IgD-negative memory B cell (primary cell): ENCODE measurements at regions not wholly inside any gene's neighbourhood (a gene's known extent, or its start where the extent isn't known, plus 50 kb on each side); places are given as distances from the start of the nearest gene placed in this dataset.
"Not testable (repeated sequence)": the region's sequence is repeated elsewhere in the genome, so short reads cannot be mapped to it uniquely, and the experiment has no call there.

Experiments
- H3K27ac Mint-ChIP-seq, 3 donors: one replicate each; pipeline ENCODE4 v1.8.0; 2020 to 2022; ENCODE audit warnings: mild to moderate bottlenecking in 3 of 3, mixed read lengths in 3 of 3, moderate library complexity in 1 of 3
- H3K27me3 Mint-ChIP-seq: one replicate; pipeline ENCODE4 v1.8.0; 2021; ENCODE audit warnings: mixed read lengths
- H3K36me3 Mint-ChIP-seq: one replicate; pipeline ENCODE4 v1.8.0; 2020; ENCODE audit warnings: mild to moderate bottlenecking, mixed read lengths
- H3K4me1 Mint-ChIP-seq, 3 donors: one replicate each; pipeline ENCODE4 v1.8.0; 2020 to 2022; ENCODE audit warnings: mixed read lengths in 3 of 3, mild to moderate bottlenecking in 1 of 3
- H3K4me3 Mint-ChIP-seq, 4 donors: one replicate each; pipeline ENCODE4 v1.8.0; 2020 to 2022; ENCODE audit warnings: mild to moderate bottlenecking in 4 of 4, mixed read lengths in 4 of 4, moderate library complexity in 3 of 4
- H3K9me3 Mint-ChIP-seq, 3 donors: one replicate each; pipeline ENCODE4 v1.8.0; 2020 to 2021; ENCODE audit warnings: mixed read lengths in 3 of 3, mild to moderate bottlenecking in 1 of 3

GRCh38 chr17:13885953-13886889, 183.1 kb upstream of the COX10 start:
- H3K4me3 Mint-ChIP-seq = no peak overlapping the region
- H3K4me1 Mint-ChIP-seq = no peaks in the 10 kb centered on the region
- peaks cover 0 to 5% (median 0%) of the 10 kb centered on the region in 3 donors for H3K9me3 Mint-ChIP-seq
- H3K36me3 Mint-ChIP-seq = no peaks in the 10 kb centered on the region
- peaks cover 2% of the 10 kb centered on the region for H3K27me3 Mint-ChIP-seq
- no peak overlapping the region for H3K27ac Mint-ChIP-seq

GRCh38 chr17:13888056-13888609, 181.2 kb upstream of the COX10 start:
- Mint-ChIP-seq H3K27me3 (peaks cover 2% of the 10 kb centered on the region), H3K4me1 (no peaks in the 10 kb centered on the region), H3K4me3 (no peak overlapping the region), H3K27ac (no peak overlapping the region), H3K36me3 (no peaks in the 10 kb centered on the region), H3K9me3 (no peaks in the 10 kb centered on the region)

- H3K27ac Mint-ChIP-seq = not testable (repeated sequence)
These were observed 160.3 kb upstream of the COX10 start for GRCh38 chr17:13908971-13909370.

GRCh38 chr17:13909901-13910519, 159.3 kb upstream of the COX10 start:
- H3K4me1 Mint-ChIP-seq = no peaks in the 10 kb centered on the region
- no peak overlapping the region for H3K27ac Mint-ChIP-seq
- no peak overlapping the region for H3K4me3 Mint-ChIP-seq
- peaks cover 2% of the 10 kb centered on the region for H3K27me3 Mint-ChIP-seq
- H3K36me3 Mint-ChIP-seq = peaks cover 2% of the 10 kb centered on the region
- peaks cover 0 to 4% (median 0%) of the 10 kb centered on the region in 3 donors for H3K9me3 Mint-ChIP-seq

More at GRCh38 chr17:13908971-13909370, 160.3 kb upstream of the COX10 start:
- H3K27me3 Mint-ChIP-seq, H3K4me1 Mint-ChIP-seq, H3K36me3 Mint-ChIP-seq, H3K9me3 Mint-ChIP-seq, H3K4me3 Mint-ChIP-seq: not testable (repeated sequence)

- peaks cover 0 to 4% (median 0%) of the 10 kb centered on the region in 3 donors for H3K9me3 Mint-ChIP-seq
- peaks cover 2% of the 10 kb centered on the region for H3K36me3 Mint-ChIP-seq
- H3K4me3 Mint-ChIP-seq = peak overlapping the region in 3 of 4 donors; percentile 0 to 84 (median 11)
- H3K4me1 Mint-ChIP-seq = peaks cover 35 to 37% (median 36%) of the 10 kb centered on the region in 3 donors
- H3K27me3 Mint-ChIP-seq = peaks cover 2% of the 10 kb centered on the region
- H3K27ac Mint-ChIP-seq = no peak overlapping the region
These were observed 151.7 kb upstream of the COX10 start for GRCh38 chr17:13917634-13918033.

GRCh38 chr17:13918247-13918646, 151.1 kb upstream of the COX10 start:
- Mint-ChIP-seq H3K27ac (peak overlapping the region in 1 of 3 donors; percentile 15), H3K9me3 (no peaks in the 10 kb centered on the region), H3K4me1 (peaks cover 35 to 37% (median 36%) of the 10 kb centered on the region in 3 donors), H3K27me3 (peaks cover 2% of the 10 kb centered on the region), H3K4me3 (peak overlapping the region in 1 of 4 donors; percentile 11), H3K36me3 (peaks cover 2% of the 10 kb centered on the region)

DNA sequence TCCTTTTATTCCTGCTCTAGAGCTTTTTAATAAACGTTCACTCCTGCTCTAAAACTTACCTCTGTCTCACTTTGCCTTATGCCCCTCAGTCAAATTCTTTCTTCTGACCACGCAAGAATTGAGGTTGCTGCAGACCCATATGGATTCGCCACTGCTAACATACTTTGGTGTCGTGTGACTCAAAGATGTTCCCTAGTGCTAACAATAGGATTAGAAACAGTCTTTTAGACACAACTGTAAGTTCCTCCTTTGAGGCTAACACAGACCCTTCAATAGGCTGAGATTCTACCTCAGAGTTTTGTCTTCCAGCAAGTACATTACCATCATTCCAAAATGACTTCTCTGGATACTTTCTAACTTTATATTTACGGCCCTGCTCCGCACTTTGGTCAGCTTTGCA, 149.5 kb upstream of the COX10 start:
- no peaks in the 10 kb centered on the region for H3K36me3 Mint-ChIP-seq

GRCh38 chr17:13920413-13920812, 148.9 kb upstream of the COX10 start:
- no peaks in the 10 kb centered on the region for H3K27me3 Mint-ChIP-seq
- H3K4me1 Mint-ChIP-seq = peaks cover 35 to 37% (median 36%) of the 10 kb centered on the region in 3 donors
- peak overlapping the region in 2 of 3 donors; percentile 22 to 41 for H3K27ac Mint-ChIP-seq

More for the DNA sequence above, 149.5 kb upstream of the COX10 start:
- H3K27ac Mint-ChIP-seq = peak overlapping the region in 2 of 3 donors; percentile 3 to 8
- H3K27me3 Mint-ChIP-seq = no peaks in the 10 kb centered on the region
- no peak overlapping the region for H3K4me3 Mint-ChIP-seq
- H3K4me1 Mint-ChIP-seq = peaks cover 35 to 37% (median 36%) of the 10 kb centered on the region in 3 donors
- H3K9me3 Mint-ChIP-seq = no peaks in the 10 kb centered on the region

DNA sequence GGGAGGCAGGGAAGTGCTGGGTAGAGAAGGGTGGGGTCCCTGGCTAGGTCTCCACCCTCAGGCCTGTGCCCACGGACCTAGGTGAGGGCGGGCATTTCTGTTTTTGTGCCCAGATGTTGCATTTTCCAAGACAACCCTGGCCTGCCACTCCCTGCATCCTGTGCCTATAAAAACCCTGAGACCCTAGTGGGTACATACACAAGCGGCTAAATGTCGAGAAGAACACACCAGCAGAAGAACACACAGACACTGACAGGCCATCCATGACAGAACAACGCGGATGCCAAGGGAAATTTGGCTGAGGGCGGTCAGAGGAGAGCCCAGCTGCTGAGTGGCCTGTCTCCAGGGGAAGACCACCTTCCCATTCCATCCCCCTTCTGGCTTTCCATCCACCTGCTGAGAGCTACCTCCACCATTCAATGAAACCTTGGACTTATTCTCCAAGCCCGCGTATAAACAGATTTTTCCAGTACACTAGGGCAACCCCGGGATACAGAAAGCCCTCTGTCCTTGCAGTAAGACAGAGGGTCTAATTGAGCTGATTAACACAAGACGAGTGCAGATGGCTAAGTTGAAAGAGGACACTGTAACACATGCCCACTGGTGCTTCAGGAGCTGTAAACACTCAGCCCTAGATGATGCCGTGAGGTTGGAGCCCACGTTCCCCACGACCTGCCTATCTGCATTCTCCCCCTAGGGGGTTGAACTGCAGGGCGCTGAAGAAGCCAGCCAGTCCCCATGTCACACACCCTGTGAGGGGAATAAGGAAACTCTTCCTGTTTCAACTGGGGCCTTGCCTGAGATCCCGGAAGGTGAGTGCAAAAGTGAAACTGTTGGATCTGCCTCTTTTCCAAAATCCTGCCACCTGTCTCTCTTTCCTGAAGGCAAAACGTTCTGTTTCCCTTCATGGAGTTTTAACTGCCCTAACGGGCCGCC, 147.2 kb upstream of the COX10 start:
- no peak overlapping the region for H3K27ac Mint-ChIP-seq
- H3K36me3 Mint-ChIP-seq = no peaks in the 10 kb centered on the region
- H3K27me3 Mint-ChIP-seq = no peaks in the 10 kb centered on the region
- no peaks in the 10 kb centered on the region for H3K9me3 Mint-ChIP-seq
- H3K4me1 Mint-ChIP-seq = peaks cover 29 to 30% (median 29%) of the 10 kb centered on the region in 3 donors
- H3K4me3 Mint-ChIP-seq = peak overlapping the region in 1 of 4 donors; percentile 57

More at GRCh38 chr17:13920413-13920812, 148.9 kb upstream of the COX10 start:
- Mint-ChIP-seq H3K4me3 (peak overlapping the region in 1 of 4 donors; percentile 60), H3K9me3 (no peaks in the 10 kb centered on the region), H3K36me3 (no peaks in the 10 kb centered on the region)

- Mint-ChIP-seq H3K4me1 (peaks cover 21 to 23% (median 23%) of the 10 kb centered on the region in 3 donors), H3K4me3 (peak overlapping the region in 1 of 4 donors; percentile 57), H3K36me3 (no peaks in the 10 kb centered on the region), H3K9me3 (no peaks in the 10 kb centered on the region), H3K27ac (no peak overlapping the region), H3K27me3 (no peaks in the 10 kb centered on the region)
These were observed 146.4 kb upstream of the COX10 start for GRCh38 chr17:13922885-13923284.

- Mint-ChIP-seq H3K27me3 (no peaks in the 10 kb centered on the region), H3K9me3 (peaks cover 0 to 4% (median 3%) of the 10 kb centered on the region in 3 donors), H3K36me3 (no peaks in the 10 kb centered on the region), H3K27ac (no peak overlapping the region), H3K4me1 (peaks cover 2 to 6% (median 4%) of the 10 kb centered on the region in 3 donors), H3K4me3 (no peak overlapping the region)
These were observed 143.7 kb upstream of the COX10 start for GRCh38 chr17:13925579-13925978.

DNA sequence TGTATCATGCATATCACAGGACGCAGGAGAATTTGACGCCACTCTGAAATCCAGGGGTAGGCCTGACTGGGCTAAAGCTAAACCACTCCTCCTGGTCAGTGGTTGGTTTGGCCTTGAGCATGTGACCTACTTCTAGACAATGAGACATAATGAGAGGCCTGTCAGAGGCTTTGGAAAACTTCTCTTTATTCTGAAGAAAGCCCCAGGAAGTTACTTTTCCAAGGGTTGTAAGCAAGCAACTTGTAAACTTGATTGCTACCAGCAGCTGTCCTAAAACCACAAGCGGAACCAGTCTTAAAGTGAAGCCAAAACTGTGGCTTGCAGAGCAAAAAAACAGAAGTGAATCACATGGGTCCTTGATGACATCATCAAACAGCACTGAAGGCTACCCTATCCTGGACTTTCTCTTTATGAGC, 138.2 kb upstream of the COX10 start:
- peak overlapping the region in 3 of 4 donors; percentile 41 to 79 (median 77) for H3K4me3 Mint-ChIP-seq
- H3K4me1 Mint-ChIP-seq = peaks cover 20 to 27% (median 27%) of the 10 kb centered on the region in 3 donors

GRCh38 chr17:13931800-13932460, 137.4 kb upstream of the COX10 start:
- Mint-ChIP-seq H3K4me3 (peak overlapping the region in 3 of 4 donors; percentile 41 to 79 (median 77)), H3K36me3 (no peaks in the 10 kb centered on the region), H3K27ac (peak overlapping the region; percentile 93 to 99 (median 98))

More for the DNA sequence above, 138.2 kb upstream of the COX10 start:
- no peaks in the 10 kb centered on the region for H3K27me3 Mint-ChIP-seq
- H3K36me3 Mint-ChIP-seq = no peaks in the 10 kb centered on the region
- H3K27ac Mint-ChIP-seq = peak overlapping the region; percentile 93 to 99 (median 98)
- peaks cover 3 to 4% (median 4%) of the 10 kb centered on the region in 3 donors for H3K9me3 Mint-ChIP-seq

More at GRCh38 chr17:13931800-13932460, 137.4 kb upstream of the COX10 start:
- H3K27me3 Mint-ChIP-seq = no peaks in the 10 kb centered on the region
- H3K9me3 Mint-ChIP-seq = peaks cover 3 to 4% (median 4%) of the 10 kb centered on the region in 3 donors
- peaks cover 20 to 27% (median 27%) of the 10 kb centered on the region in 3 donors for H3K4me1 Mint-ChIP-seq
